ENCODE measurements at regions not wholly inside any gene's neighbourhood (a gene's known extent, or its start where the extent isn't known, plus 50 kb on each side); places are given as distances from the start of the nearest gene placed in this dataset.

- no peak for DNase-seq
These were observed 51.9 kb upstream of the DBX2 start for GRCh38 chr12:45102818-45103217.

DNA sequence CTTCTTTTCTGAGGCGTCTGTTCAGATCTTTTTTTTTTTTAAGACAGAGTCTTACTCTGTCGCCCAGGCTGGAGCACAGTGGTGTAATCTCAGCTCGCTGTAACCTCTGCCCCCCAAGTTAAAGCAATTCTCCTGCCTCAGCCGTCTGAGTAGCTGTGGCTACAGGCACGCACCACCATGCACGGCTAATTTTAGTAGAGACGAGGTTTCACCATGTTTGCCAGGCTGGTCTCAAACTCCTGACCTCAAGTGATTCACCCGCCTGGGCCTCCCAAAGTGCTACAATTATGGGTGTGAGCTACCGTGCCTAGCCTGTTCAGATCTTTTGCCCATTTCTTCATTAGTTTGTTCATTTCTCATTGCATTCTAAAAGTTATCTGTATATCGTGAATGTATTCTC lies 55.1 kb upstream of the DBX2 start:
- DNase-seq, result no peak

DNA sequence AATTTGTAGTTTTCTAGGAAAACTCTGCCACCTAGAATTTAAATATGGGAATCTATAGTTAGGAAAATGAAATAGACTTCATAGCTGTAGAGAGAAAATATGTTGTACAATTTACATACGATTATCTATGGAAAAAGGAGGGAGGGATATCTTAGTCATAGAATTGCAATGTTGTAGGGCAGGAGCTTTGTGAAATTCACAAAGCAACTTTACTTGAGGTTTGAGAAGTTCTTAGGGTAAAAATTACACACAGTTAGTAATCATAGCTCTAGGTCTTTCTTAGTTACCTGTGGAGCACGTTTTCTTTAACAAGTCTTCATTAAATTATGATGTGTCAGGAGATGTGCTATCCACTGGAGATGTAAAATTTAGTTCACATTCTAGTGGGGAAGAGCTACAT lies 61.4 kb upstream of the DBX2 start:
- no peak for DNase-seq

DNA sequence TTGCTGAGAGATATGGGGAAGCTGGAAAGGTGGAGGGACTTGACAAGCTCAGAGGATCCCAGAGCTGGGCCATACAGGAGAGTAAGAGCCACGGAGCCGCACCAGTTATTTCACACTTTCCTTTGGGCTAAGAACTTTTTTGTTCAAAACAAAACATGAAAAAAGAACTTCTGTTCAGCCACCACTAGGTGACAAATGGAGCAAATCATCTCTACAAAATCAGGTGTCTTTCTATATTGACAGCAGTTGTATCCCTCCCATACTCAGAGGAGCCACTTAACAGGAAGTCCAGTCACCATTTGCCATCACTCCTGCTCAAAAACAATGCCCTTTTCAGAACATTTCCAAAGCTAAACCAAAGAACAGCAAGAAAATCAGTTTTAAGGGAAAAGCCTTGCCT lies 70.3 kb upstream of the DBX2 start:
- no peak for DNase-seq

DNA sequence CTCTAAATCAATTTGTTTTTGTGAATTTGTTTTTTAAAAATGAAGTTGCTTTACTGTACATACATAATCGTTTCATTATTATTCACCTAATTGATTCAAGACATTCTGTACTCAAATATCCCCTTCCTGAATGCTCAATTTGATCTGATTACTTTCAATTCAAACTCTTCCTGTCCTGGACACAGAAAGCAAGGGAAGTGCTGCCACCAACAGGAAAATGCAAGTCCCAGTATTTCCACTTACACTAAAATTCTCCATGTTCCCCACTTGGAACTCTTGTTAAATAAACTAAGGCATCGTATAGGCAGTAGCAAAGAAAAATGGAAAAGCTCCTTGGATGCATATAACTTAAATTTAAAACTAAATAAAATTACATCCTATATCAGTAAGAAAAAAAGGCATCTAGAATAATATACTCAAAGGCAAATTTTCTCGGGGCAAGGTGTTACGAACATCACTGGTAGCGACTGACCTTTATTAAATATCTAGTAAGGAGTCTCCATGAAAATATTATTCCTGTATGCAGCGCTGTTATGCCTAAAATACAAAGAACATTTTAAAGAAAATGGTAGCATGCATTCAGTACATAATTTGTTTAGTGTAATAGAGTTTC lies 72.0 kb upstream of the DBX2 start:
- DNase-seq, result no peak

GRCh38 chr12:45124485-45125155 lies 73.7 kb upstream of the DBX2 start:
- no peak for DNase-seq

DNA sequence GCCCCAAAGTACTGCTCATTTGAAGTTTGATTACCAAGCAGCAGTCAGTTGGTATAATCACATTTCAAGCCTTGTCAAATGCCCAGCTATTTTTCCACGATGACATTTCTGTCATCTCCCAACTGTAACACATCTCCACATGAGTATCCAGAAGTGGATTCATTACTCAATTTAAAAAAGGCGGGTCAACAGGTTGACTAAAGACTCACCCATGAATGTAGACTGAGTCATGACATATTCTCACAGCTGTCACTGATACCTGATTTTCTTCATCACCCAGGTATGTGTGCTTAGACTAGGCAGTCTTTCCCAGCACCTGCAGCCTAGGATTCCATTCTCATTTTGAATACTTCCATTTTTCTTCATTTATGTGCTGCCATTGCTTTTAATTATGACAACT lies 75.1 kb upstream of the DBX2 start:
- DNase-seq, result no peak

DNA sequence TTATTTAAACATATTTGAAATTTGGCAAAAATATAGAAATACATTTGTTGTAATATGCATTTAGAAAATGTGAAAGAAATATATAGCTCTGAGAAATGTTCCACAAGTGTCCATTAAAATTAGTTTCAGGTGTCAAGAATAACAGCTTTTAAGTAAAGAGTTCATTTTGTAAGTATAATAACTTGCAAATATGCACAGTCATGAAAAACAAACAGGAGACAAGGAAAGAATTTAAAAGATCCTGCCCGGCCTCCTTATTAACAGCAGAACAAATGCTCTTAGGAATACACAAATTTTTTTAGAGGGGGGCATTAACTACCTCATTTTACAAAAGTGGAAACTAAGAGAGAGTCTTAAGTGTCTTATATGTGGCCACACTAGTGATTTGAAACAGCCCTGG lies 77.7 kb upstream of the DBX2 start:
- no peak for DNase-seq

DNA sequence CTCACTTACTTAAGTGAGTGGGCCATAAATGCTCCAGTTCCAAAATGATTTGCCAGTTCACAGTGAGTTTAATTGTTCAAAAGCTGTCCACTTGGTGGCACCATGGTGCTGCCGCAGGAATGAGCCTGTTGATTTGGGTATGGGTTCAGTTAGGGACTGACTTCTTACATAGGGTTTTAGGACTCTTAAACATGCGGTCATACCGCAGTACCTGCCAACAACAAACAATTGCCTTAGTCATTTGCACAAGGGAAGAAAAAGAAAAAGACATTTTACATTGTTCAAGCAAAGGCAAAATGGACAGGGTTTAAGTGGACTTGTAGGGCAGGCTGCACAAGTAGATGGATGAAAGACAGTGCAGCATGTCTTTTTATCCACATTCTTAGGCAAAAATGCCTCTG lies 80.0 kb upstream of the DBX2 start:
- DNase-seq, result peak; percentile 21

DNA sequence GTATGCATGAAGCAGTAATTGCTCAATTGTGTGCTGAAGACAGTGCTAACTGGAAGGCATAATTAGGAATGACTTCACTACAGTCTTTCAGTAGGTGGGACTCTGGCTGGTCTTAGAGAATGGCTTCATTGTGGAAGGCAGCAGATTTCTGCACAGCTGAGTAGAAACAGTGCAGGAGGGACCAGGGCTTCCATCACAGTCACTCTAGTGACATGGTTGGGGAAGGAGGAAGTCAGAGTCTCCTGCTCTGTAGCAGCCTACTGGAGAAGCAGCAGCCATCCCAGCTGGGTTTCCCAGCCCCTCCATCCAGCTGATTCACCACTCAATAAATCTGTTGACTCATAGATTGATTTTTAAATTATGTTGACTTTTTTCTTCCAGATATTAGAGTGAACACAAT lies 80.6 kb upstream of the DBX2 start:
- DNase-seq, result no peak

- no peak for DNase-seq
These were observed 77.3 kb upstream of the ANO6 start for GRCh38 chr12:45138609-45139008.

DNA sequence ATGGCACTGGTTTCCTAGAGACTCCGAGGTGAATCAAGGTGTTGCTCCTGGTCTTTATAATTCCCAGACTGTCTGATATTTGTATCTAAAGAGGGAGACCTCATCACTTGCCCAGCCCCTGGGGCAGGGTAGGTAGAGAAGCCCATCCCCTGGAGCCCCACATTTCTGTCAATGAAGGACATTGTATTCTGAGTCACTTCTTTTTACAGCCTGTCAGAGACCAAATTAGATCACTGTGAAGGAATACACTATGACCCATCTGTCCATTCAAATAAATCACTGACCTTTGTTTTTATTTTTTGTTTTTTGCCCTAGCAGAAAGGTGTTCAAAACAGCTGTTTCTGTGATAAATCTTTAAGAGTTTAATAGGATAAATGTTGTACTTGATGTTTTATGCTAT lies 67.9 kb upstream of the ANO6 start:
- no peak for DNase-seq

GRCh38 chr12:45148619-45149018 lies 67.3 kb upstream of the ANO6 start:
- DNase-seq, result no peak

DNA sequence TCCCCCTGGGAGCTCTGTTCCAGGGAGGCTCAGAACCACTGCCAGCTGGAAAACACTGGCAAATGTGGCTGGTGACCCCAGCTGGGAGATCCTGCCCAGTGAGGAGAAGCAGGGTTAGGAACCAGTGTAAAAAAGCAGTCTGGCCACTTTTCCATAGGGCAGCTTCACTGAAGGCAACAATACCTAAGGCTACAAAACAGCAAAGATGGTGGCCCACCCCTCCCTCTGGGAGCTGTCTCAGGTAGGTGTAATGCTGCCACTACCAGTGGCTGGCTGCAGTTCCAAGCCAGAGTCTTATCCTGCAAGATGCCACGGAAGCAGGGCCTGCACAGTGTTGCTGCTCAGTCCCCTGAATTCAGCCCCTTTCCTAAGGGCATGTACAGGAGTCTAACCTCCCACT lies 50.6 kb upstream of the ANO6 start:
- no peak for DNase-seq

- no peak for DNase-seq
These were observed 49.8 kb upstream of the ANO6 start for GRCh38 chr12:45166056-45166455.
